22Rv1 (cell line): ENCODE measurements at regions not wholly inside any gene's neighbourhood (a gene's known extent, or its start where the extent isn't known, plus 50 kb on each side); places are given as distances from the start of the nearest gene placed in this dataset.

ENCODE experiments used
- ZFX ChIP-seq: fragments of 450-650 bp; IDR thresholded peaks from 2 replicates; pipeline ENCODE4 v1.6.1; 2017; ENCODE audit warnings: antibody characterized with exemption, borderline replicate concordance
- TF ChIP-seq, protein P1 (sequence below): fragments of 450-650 bp; IDR thresholded peaks from 2 replicates; pipeline ENCODE4 v1.5.1; 2017; ENCODE audit warnings: mild to moderate bottlenecking

DNA sequence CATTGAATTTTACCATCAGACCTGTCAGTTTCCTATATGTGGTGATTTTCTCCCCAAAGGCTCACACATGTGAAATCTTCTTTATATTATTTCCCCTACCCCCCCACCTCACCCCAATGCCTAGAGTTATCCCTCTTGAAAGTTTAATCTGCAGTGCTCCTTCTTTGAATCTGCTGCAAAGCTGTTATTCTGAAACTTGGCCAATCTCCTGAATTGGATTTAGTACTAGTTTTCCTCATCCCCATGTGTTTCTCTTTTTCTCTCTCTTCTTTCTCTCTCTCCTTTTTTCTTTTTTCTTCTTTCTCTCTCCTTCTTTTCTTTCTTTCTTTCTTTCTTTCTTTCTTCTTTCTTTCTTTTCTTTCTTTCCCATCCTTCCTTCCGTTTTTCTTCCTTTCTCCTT is 886.2 kb downstream of the TYW1 start:
- TF ChIP-seq, protein P1, sequence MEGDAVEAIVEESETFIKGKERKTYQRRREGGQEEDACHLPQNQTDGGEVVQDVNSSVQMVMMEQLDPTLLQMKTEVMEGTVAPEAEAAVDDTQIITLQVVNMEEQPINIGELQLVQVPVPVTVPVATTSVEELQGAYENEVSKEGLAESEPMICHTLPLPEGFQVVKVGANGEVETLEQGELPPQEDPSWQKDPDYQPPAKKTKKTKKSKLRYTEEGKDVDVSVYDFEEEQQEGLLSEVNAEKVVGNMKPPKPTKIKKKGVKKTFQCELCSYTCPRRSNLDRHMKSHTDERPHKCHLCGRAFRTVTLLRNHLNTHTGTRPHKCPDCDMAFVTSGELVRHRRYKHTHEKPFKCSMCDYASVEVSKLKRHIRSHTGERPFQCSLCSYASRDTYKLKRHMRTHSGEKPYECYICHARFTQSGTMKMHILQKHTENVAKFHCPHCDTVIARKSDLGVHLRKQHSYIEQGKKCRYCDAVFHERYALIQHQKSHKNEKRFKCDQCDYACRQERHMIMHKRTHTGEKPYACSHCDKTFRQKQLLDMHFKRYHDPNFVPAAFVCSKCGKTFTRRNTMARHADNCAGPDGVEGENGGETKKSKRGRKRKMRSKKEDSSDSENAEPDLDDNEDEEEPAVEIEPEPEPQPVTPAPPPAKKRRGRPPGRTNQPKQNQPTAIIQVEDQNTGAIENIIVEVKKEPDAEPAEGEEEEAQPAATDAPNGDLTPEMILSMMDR, result no peak
- no peak for TF ChIP-seq ZFX
